ENCODE measurements at regions not wholly inside any gene's neighbourhood (a gene's known extent, or its start where the extent isn't known, plus 50 kb on each side); places are given as distances from the start of the nearest gene placed in this dataset.

GRCh38 chrX:113260474-113260873 is 419.8 kb upstream of the AMOT start:
- H2AFZ ChIP-seq (ENCODE audit: low read depth, low read length), result no peak overlapping the region

GRCh38 chrX:113222305-113222704 is 381.7 kb upstream of the AMOT start:
- Histone ChIP-seq H3K9me2 (ENCODE audit: insufficient read depth, low read length) (no peaks in the 10 kb centered on the region), H3K9me3 (ENCODE audit: low read length) (no peaks in the 10 kb centered on the region), H3K4me2 (ENCODE audit: low read length) (no peak overlapping the region), H3K36me3 (ENCODE audit: insufficient read depth, low read length) (no peaks in the 10 kb centered on the region), H3K79me2 (replicated peaks; ENCODE audit: insufficient read depth, low read length) (no peaks in the 10 kb centered on the region), H4K20me1 (ENCODE audit: insufficient read depth) (no peaks in the 10 kb centered on the region), H3K9ac (ENCODE audit: low read length) (no peak overlapping the region), H3K27ac (ENCODE audit: low read length) (no peak overlapping the region), H3K27me3 (ENCODE audit: insufficient read depth, low read depth, low read length) (no peaks in the 10 kb centered on the region), H3F3A (ENCODE audit: insufficient read depth, low read length, poor library complexity, severe bottlenecking) (no peaks in the 10 kb centered on the region), H2AFZ (ENCODE audit: low read depth, low read length) (no peak overlapping the region), H3K4me3 (ENCODE audit: low read length) (no peak overlapping the region)
- TF ChIP-seq REST (IDR thresholded peaks at IDR 0.05; ENCODE audit: borderline replicate concordance) (no peak), POLR2AphosphoS5 (IDR thresholded peaks at IDR 0.05) (no peak), TAF1 (IDR thresholded peaks at IDR 0.05; ENCODE audit: low read depth) (no peak), CTCF (IDR thresholded peaks at IDR 0.05; ENCODE audit: poor library complexity, severe bottlenecking) (no peak), MXI1 (conservative IDR thresholded peaks at IDR 0.05; ENCODE audit: poor library complexity, severe bottlenecking) (no peak), EP300 (conservative IDR thresholded peaks at IDR 0.05; ENCODE audit: poor library complexity, severe bottlenecking) (no peak), SMC3 (conservative IDR thresholded peaks at IDR 0.05; ENCODE audit: poor library complexity) (no peak), RAD21 (conservative IDR thresholded peaks at IDR 0.05) (no peak), EZH2 (IDR thresholded peaks at IDR 0.05; ENCODE audit: borderline replicate concordance, insufficient read depth, low read length, poor library complexity, severe bottlenecking) (no peak)

More at GRCh38 chrX:113260474-113260873, 419.8 kb upstream of the AMOT start:
- no peak overlapping the region for H3K4me3 ChIP-seq (ENCODE audit: low read length)
- no peaks in the 10 kb centered on the region for H3K27me3 ChIP-seq (ENCODE audit: insufficient read depth, low read depth, low read length)
- no peak overlapping the region for H3K9ac ChIP-seq (ENCODE audit: low read length)
- H3K9me3 ChIP-seq (ENCODE audit: low read length), result no peaks in the 10 kb centered on the region
- no peaks in the 10 kb centered on the region for H3K36me3 ChIP-seq (ENCODE audit: insufficient read depth, low read length)
- TF ChIP-seq CTCF (IDR thresholded peaks at IDR 0.05; ENCODE audit: poor library complexity, severe bottlenecking), result no peak
- no peak for TF ChIP-seq EZH2 (IDR thresholded peaks at IDR 0.05; ENCODE audit: borderline replicate concordance, insufficient read depth, low read length, poor library complexity, severe bottlenecking)
- no peak for TF ChIP-seq EP300 (conservative IDR thresholded peaks at IDR 0.05; ENCODE audit: poor library complexity, severe bottlenecking)
- TF ChIP-seq MXI1 (conservative IDR thresholded peaks at IDR 0.05; ENCODE audit: poor library complexity, severe bottlenecking), result no peak
- H3F3A ChIP-seq (ENCODE audit: insufficient read depth, low read length, poor library complexity, severe bottlenecking), result no peaks in the 10 kb centered on the region
- H3K79me2 ChIP-seq (replicated peaks; ENCODE audit: insufficient read depth, low read length), result no peaks in the 10 kb centered on the region
- H3K4me2 ChIP-seq (ENCODE audit: low read length), result no peak overlapping the region
- no peaks in the 10 kb centered on the region for H4K20me1 ChIP-seq (ENCODE audit: insufficient read depth)
- H3K27ac ChIP-seq (ENCODE audit: low read length), result no peak overlapping the region
- no peaks in the 10 kb centered on the region for H3K9me2 ChIP-seq (ENCODE audit: insufficient read depth, low read length)
